ENCODE measurements at regions not wholly inside any gene's neighbourhood (a gene's known extent, or its start where the extent isn't known, plus 50 kb on each side); places are given as distances from the start of the nearest gene placed in this dataset.
A peak's percentile ranks its signal among the peaks of the same experiment; 100 is the strongest.

DNA sequence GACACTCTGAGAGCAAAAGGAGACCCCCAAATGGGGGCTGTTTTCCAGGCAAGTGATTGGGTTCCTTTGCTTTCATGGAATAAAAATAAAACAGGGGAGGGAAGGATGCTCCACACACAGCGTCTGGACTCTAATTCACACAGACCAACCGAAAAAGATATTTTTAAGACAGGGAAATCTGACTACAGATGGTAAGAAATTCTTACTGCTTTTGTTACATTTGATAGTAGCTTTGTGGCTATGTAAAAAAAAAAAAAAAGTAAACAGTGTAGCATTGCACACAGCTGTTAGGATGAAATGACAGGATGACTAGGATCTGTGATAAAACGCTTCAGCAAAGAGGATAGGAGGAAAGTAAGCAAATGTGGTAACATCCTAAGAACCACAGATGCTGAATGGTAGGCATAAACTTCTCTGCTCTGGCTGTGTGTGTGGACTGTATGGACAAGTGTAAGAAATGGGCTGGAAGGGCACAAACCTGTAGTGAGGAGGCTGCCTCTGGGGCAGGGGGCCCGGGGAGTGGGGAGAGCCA lies 207.6 kb downstream of the ANAPC1 start:
- DNase-seq, result no peak

DNA sequence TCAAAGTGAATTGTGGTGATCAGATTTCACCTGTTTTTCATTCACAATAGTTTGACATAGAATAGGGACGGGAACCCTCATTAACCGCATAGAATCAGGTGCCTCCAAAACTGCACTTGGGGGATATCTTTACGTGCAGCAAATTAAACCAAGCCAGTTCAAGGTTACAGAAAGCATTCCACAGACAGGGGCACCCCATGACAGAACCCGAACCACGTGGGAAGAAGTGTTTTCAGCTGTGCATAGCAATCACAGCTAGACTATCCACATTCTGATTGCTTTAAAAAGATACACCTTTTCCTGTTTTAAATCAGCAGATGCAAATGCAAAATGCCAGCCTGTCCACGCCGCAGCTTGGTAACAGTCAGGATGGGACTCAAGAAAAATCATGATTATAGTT lies 205.8 kb downstream of the ANAPC1 start:
- no peak for DNase-seq

DNA sequence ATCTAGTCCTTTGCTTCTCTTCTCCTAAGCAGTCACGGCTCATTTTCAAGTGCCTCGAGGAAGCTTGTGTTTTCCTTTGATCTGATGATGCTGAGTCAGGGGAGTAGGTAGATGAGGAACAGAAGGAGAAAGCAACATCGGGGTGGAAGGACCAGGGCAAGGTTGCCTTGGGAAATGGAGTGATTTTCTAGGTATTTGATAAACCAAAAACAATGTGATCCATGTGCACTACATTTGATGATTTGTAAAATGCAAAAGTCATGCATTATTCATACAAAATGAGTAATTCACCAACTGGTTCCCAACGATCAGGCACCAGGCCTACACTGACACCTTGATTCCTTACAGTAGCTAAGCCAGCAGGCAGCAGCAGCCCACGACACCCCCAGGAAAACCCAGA lies 205.3 kb downstream of the ANAPC1 start:
- DNase-seq, result no peak

DNA sequence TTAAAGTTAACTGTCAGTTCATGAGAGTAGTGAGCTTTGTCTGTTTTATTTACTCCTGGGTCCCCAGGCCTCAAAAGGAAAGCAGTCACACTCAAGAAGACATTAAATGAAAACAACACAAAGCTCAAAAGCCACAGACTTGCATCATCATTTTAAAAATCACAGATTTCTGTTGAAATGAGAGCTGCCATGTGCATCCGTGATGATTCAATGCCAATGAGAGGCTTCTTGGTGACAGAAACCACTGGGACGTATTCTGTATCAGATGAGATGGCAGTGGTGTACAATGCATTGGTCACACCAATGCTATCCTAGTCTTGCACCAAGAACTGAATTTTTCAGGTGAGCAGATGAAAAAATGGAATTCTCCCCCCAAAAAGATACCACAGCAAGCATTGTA lies 204.8 kb downstream of the ANAPC1 start:
- DNase-seq, result no peak

DNA sequence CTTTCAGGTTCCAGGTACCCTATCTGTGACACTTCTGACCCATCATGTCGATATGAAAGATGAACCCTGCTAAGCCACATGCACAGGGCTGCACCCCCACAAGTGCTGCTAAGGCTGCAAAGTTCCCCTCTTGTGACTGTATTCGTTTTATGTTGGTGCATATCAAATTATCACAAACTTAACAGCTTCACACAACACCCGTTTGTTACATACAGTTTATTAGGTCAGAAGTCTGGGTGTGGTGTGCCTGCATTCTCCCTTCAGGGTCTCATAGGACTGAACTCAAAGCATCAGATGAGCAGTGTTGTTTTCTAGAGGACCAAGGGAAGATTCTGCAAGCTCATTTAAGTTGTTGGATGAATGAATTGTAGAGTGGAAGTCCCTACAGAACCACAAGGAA lies 199.4 kb downstream of the ANAPC1 start:
- DNase-seq, result no peak

DNA sequence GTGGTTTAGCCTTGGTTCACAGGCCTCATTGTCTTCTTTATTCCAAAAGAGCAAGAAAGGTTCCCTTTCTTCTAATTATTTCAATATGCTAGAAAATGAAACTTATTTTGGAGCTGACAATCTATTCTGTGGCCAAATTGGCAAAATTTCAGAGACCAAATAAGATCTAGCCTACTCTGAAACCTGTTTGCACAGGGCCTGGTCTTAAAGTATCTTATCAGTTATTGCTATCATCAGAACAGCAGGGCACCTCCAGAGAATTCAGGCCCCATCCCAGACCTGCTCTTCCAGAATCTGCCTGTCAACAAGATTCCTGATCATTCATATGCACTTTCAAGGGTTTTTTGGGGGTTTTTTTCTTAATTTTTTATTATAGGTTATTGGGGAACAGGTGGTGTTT lies 198.7 kb downstream of the ANAPC1 start:
- no peak for DNase-seq

DNA sequence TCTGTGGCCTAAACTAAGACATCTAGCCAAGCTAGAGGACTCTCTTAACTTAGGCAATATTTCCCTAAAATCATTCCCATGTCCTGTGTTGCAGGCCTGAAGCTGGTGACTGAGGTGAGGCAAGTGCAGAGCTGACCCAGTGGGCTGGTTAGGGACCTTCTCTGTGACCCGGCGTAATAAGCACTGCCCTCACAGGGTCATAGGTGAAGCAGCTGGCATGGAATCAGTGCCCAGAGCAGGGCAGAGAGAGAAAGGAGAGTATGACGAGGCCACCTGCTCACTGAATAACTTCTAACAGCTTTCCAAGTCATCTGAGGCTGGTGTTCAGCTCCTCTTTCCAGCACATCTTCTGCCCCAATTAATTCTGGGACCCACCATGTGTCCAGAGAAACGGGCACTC lies 197.0 kb downstream of the ANAPC1 start:
- DNase-seq, result peak; percentile 1

DNA sequence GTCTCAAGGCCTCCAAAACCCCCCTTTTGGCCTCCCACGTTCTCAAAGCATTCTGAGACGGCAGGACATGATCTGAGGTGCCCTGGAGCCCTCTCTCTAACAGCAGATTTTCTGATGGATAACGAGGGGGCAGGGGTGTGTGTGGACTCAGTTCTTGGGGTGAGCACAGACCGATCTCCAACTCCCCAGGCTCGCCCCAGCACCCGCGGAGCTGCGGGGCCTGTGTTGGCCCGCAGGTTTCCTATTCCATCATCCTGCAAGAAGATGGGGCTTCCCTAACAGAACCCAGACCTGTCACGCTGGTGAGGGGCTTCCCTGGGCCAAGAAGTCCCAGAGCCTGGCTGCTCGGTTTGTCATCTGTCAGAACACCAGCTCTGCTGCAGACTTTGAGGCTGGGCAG lies 196.1 kb downstream of the ANAPC1 start:
- peak; percentile 2 for DNase-seq

DNA sequence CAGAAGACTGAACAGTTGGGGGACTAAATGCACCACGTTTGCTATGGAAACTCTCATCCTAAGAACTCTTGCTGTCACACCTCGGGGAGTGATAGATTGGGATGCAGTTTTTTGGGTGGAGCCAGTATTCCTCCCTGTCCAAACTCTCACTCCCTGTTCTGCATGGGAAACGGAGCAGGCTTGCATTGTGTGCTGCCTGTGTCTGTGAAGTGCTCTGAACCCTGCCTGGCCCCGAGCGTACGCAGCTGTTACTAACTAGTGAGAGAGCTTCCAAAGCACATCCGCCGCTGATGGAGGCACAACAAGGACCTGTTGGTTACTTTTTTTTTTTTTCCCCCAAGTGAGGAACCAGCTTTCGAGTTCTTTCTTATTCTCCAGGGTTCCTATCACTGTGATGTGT lies 195.5 kb downstream of the ANAPC1 start:
- DNase-seq, result no peak

DNA sequence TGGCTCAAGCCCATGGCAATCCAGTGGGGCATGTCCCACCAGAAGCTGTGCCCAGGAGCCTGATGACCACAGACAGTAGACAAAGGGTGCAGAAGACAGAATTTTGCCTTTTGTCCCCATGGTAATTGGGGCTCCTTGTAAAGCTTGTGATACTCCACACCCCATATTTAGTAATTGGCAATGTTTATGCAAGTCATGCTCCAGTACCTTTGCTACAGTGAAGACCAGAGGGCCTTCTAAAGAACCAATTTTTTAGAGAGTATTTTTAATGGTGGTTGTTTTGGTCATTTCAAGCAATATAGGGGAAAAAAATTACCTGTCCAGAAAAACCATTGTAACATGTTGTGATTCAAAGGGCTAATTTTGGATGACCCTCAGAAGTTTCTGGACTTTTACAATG lies 194.8 kb downstream of the ANAPC1 start:
- no peak for DNase-seq

DNA sequence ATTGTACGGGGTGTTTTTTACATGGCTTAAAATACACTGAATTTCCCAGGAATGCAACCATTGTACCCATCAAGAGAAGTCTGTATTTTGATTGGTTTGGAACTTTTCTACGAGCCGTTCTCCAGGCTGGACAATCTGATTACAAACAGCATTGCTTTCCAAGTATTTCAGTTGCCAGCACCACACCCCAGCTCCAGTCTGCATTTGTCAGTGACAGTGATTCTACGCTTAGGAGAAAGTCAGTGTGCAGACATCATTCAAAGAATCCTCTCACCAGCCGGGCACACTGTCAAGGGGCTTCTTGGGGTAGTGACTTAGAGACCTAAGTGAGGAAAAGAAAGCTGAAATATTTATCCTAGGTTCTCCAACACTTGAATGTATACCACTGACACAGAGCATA lies 194.1 kb downstream of the ANAPC1 start:
- no peak for DNase-seq

DNA sequence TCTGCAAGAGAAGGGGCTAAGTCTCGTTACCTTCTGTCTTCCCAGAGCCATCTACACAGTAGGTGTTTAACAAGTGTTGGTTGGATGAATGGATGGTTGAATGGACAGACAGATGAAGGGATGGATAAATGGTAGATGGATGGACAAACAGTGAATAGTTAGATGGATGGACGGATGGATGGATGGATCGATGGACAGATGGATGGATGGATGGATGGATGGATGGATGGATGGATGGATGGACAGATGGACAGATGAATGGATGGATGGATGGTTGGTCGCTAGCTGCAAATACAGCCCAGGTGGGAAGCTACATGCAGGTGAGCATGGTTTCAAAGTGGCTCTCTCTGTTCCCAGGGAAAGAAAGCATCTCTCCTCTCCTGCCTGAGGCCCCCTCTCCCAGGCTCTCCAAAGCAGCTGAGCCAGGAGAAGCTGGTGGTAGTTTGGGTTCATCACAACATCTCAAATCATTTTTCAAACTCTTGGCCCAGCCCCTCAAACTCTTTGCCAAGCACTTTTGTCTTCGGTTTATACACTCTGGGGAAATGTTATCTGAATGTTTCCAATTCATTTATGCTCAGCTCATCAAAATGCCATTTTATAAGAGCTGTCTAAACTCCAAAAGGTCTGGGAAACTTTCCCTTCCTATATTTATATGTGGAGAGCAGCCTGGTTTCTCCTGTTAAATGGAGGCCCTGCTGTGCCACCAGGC lies 192.7 kb downstream of the ANAPC1 start:
- no peak for DNase-seq

DNA sequence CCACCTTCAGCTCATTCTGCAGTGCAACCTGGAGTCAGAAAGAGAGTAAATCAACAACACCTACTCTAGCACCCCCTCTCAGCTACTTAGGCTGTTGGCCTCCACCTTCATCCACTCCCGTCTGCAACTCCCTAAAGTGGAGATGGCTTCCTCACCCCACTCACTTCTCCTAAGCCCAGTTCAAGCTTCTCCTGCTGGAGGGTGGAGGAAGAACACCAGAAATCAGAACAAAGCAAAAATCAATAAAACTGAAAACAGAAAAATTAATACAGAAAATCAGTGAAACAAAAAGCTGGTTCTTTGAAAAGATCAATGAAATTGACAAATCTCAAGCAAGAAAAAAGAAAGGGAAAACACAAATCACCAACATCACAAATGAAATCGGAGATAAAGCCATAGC lies 191.7 kb downstream of the ANAPC1 start:
- no peak for DNase-seq

DNA sequence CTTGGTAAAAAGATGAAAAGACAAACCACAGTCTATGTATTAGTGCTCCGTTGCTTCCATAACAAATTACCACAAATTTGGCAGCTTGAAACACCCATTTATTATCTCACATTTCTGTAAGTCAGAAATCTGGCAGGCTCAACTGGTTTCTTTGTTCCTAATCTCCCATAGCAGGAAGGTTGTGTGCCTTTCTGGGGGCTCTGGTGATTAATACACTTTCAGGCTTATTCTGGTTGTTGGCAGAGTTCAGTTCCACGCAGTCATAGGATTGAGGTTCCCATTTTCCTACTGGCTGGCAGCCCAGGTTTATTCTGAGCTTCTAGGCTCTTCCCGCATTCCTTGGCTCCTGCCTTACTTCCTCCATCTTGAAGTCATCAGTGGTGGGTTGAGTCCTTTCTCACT lies 189.3 kb downstream of the ANAPC1 start:
- no peak for DNase-seq

DNA sequence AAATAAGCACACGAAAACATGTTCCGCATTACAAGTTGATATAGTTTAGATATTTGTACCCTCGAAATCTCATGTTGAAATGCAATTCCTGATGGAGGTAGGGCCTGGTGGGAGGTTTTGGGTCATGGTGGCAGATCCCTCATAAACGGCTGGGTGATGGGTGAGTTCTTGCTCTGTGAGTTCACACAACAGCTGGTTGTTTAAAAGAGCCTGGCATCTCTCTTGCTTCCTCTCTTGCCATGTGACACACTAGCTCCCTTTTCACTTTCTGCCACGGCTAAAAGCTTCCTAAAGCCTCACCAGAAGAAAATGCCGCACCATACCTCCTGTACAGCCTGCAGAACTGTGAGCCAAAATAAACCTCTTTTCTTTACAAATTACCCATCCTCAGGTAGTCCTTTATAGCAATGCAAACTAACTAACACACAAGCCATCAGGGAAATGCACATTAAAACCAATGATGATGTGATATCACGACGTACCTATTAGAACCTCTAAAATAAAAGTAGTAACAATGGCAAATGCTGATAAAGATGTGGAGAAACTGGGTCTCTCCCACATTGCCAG lies 188.5 kb downstream of the ANAPC1 start:
- DNase-seq, result no peak

DNA sequence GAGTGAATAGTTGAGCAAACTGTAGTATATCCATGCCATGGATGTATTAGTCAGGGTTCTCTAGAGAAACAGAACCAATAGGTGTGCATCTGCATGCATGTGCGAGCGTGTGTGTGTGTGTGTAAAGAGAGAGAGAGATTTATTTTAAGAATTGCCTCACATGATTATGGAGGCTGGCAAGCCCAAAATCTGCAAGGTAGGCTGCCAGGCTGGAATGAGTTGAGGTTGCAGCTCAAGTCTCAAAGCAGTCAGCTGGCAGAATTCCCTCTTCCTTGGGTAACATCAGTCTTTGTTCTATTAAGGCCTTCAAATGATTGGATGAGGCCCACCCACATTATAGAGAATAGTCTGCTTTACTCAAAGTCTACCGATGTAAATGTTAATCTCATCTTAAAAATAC lies 187.8 kb downstream of the ANAPC1 start:
- DNase-seq, result no peak

DNA sequence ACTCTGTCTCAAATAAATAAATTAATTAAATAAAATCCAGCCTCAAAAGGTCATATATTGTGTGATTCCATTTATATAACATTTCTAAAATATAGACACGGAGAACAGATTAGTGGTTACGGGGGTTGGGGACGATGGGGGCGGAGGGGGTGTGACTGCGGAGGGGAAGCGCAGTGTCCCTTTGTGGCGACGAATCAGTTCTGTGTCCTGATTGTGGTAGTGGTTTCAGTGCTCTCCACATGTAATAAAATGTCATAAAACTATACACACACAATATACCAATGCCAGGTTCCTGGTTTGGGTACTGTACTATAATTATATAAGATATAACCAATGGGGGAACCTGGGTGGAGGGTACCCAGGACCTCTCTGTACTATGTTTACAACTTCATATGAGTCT lies 186.4 kb downstream of the ANAPC1 start:
- DNase-seq, result no peak

DNA sequence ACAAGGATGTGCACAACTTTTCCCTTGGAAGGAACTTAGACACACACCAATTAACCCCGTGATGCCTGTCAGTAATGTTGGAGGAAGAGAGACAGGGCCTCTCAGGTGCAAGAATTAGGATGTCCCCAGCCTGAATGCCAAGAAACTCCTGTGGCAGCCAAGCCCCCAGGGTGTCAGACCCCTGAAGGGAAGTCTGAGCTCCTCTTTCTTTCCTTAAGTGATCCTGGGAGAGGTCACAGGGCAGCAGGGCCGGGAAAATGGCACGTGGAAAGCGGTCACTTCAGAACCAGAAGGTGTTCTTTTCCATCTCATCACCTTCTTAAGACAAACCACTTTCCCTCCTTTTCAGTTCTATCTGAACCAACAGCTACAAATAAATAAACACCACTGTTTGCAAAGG lies 185.9 kb downstream of the ANAPC1 start:
- no peak for DNase-seq

DNA sequence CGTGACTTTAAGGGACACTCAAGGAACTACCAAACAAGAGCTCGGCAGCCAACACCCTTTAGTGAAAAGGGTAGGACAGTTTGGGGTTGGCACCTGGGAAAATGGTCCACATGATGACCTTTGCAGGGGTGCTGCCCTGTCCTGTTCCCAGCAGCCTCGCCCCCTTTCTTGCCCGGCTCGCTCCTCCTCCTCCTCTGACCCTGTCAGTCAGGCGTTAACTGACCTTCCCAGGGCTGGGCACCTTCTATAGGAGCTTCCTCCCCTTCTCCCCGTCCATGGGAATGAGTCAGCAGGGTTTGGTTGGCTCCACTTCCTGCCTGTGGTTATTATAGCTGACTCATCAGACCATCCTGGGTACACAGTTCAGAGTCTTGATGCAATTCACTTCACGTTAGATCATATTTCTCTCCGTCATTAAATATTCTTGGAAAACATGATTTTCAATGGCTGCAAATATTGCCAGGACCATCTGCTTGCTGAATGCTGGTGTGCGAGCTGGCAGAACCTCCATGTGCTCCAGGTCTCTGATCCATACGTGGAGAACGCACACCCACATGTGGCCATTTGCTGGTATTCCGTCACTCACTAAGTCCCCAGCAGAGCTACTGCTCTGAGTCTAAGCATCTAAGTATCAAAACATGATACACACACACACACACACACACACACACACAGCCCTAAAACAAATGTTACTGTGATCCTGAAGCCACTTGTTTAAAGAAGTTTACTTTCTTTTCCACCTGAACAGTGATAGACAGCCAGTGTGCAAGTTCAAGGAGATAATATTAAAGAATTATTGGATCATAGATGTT lies 185.0 kb downstream of the ANAPC1 start:
- DNase-seq, result no peak

DNA sequence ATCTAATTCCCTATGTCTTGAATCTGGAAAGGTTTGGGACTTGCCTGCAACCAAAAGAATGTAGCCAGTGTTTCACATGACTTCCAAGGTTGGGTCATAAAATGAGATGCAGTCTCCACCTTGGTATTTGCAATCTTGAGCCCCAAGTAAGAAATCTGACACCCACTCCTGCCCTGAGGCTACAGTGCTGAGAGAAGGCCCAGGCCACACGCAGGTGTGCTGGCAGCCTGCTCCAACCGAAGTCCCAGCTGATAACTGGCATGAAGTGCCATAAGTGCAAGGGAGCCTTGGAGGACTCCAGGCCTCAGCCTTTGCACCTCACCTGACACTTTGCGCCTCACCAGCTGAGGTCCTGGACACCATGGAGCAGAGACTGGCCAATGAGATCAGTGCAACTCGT lies 182.7 kb downstream of the ANAPC1 start:
- no peak for DNase-seq

DNA sequence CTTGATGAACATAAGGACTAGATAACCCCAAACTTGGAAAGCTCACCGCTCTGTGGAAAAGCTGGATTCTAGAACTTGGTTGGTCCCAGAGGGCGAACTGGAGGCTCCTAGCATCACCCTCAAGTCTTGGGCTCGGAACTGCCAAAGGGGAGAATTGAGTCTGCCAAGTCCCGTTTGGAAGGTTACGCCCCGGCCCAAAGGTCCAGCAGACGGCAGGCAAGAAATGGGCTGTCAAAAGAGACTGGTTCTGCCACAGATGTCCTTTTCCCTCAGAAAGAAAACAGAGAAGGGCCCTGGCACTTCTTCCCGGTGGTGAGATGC lies 182.2 kb downstream of the ANAPC1 start:
- no peak for DNase-seq

DNA sequence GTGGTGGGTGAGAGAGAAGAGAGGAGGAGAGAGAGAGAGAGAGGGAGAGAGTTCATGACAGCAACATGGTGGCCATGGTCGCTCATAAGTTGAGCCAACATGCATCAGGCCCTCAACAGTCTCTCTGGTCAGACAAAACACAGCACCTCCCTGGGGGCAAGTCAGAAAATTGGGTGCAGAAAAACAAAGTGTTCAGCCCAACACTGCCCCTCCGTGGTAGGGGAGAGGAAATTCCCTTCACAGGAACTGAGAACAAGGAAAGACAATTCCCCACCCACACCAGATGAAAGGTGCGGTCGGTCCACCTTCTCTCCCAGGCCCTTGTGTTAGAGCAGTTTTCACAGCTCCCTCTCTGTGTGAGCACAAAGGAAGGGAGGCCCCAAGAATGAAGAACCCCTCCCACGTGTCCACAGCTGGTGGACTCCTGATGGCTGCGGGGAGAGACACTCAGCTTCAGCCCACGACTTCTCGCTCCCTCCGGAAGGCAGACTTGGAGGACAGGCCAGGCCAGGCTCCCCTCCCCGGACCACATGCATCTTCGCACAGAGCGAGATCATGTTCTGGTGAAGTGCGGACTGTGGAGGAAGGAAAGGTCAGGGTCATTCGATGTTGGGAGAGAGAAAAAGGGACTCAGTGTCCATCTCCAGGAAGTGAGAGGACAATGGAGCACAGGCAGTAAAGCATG lies 181.7 kb downstream of the ANAPC1 start:
- DNase-seq, result no peak

DNA sequence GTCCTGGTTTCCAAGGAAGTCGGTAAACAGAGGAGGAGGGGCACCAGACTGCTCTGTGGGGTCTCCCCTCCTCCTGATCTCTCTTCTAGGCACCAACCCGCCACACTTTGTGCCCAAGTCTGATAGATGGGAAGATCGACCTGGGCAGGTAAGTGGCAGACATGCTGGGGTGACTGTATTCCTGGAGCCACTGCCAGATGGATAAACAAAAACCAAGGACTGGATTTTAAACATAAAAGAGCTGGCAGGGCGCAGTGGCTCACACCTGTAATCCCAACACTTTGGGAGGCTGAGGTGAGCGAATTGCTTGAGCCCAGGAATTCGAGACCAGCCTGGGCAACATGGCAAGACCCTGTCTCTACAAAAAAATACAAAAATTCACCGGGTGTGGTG lies 181.2 kb downstream of the ANAPC1 start:
- no peak for DNase-seq

DNA sequence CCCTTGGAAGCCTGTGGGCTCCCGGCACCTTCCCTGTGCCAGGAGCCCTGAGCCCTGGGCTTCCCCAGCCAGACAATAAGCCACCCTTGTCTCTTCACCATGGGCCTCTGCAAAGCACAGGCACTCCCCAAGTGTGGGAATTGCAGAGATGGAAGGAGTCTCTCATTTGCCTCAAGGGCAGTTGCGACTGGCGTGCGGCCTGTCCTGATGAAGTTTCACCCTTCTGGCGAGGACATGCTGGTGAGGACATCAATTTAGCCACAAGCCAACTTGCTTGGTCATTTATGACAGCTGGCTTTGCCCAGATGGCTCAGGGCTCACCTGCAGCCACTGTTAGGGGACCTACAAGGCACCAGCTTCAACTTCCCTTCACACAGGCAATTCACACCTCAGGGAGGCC lies 180.2 kb downstream of the ANAPC1 start:
- no peak for DNase-seq

All from retina (tissue), 1 donor.